22Rv1 (cell line): ENCODE measurements at regions not wholly inside any gene's neighbourhood (a gene's known extent, or its start where the extent isn't known, plus 50 kb on each side); places are given as distances from the start of the nearest gene placed in this dataset.

ENCODE experiments used
- CTCF ChIP-seq: fragments of 450-650 bp; IDR thresholded peaks from 2 replicates; pipeline ENCODE4 v1.5.1; 2017; ENCODE audit warnings: mild to moderate bottlenecking
- ZFX ChIP-seq: fragments of 450-650 bp; IDR thresholded peaks from 2 replicates; pipeline ENCODE4 v1.6.1; 2017; ENCODE audit warnings: antibody characterized with exemption, borderline replicate concordance

GRCh38 chr12:115640929-115641328, 636.6 kb downstream of the MED13L start:
- TF ChIP-seq CTCF (no peak), ZFX (no peak)
